UCSD-AML1 (cell line): ENCODE measurements at regions not wholly inside any gene's neighbourhood (a gene's known extent, or its start where the extent isn't known, plus 50 kb on each side); places are given as distances from the start of the nearest gene placed in this dataset.
"Not testable (repeated sequence)": the region's sequence is repeated elsewhere in the genome, so short reads cannot be mapped to it uniquely, and the experiment has no call there.

ENCODE experiments used
- DNase-seq: peaks from one replicate; lab custom pipeline; 2025; ENCODE audit not compliant: unreplicated experiment; lab: John Stamatoyannopoulos, UW

DNA sequence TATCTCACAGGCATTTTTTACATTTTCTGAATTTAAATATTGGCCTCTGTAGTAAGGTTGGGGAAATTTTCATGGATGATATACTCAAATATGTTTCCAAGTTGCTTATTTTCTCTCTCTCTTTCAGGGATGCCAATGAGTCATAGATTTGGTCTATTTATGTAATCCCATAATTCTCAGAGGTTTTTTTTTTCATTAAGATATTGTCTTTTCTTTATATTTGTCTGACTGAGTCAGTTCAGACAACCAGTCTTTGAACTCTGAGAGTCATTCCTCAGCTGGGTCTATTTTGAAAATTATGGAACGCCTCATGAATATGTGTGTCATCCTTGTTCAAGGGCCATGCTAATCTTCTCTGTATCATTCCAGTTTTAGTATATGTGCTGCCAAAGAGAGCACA, 223.2 kb downstream of the PCSK1 start:
- DNase-seq, result no peak

DNA sequence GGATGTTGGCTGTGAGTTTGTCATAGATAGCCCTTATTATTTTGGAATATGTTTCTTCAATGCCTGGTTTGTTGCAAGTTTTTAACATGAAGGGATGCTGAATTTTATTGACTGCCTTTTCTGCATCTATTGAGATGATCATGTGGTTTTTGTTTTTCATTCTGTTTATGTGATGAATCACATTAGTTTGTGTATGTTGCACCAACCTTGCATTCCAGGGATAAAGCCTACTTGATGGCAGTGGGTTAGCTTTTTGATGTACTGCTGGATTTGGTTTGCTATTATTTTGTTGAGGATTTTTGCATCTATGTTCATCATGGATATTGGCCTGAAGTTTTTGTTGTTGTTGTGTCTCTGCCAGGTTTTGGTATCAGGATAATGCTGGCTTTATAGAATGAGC, 225.6 kb downstream of the PCSK1 start:
- DNase-seq, result no peak

DNA sequence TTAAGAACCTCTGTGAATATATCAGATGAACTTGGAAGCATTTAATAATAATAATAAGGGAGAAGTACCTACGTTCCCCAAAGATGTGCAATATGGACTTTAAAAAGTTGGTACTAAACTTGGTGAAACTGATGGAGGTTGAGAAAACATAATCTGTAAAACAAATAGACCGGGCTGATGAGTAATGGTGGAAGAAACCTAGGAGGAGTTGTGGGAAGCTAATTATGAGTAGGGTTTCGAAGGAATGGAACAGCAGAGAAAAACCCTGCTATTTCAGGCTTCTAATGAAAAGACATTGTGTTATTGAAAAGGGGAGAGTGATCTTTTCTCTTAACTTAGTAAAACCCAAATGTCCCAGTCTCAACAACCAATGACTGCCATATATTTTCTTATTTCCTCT, 229.3 kb downstream of the PCSK1 start:
- DNase-seq, result no peak

DNA sequence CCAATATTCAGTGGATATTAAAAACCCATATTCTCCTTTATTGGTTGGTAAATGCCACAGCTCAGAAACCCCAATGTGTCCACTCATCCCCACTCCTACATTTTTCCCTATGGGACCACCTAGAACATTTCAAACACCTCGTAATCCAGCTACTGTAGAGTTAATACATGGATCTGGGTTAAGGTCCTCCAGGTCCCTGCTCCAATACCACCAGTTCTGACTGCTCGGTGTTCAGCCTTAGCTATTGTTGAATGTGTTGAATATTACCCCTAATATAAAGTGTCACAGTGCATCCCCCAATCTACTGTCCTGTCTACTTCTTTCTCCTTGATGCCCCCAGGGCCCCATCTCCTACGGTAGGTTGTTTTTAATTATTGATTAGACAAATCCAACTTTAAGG, 231.5 kb downstream of the PCSK1 start:
- no peak for DNase-seq

DNA sequence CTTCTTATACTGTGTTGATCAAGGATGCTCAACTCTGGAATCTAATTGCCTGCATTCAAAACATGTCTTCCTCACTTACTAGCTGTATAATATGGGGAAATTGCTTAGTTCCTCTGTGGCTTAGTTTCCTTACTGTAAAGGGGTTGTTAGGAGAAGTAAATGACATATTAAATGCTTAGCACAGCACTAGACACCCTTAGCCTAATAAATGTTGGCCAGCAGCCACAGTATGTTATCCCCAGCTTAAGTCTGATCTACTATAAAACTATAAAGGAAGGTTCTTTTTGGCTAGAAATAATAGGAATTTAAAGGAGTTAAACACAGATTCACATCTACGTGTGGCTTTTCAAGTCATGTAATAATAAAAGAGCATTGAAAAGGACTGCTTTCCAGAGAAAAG, 232.4 kb downstream of the PCSK1 start:
- no peak for DNase-seq

DNA sequence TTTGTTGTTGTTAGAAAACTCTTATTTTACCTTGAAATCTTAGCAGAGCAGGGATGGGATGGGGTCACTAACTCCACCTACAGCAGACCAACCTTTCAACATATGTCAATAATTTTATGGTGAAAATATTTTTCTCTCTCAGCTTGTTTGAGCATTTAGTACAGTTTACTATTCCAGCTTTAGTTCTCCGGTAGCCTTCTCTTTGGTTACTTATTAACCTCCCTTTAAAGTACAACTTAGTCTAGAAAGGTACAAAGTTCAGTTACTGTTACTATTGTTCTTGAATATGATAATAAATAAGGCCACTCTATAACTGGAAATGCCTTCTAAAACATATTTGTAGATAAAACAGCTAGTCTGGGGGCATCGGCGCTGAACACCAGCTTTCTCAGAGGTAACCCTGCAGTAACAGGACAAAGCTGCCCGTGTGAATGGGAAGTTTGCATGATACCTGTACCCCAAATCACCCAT, 233.3 kb downstream of the PCSK1 start:
- no peak for DNase-seq

DNA sequence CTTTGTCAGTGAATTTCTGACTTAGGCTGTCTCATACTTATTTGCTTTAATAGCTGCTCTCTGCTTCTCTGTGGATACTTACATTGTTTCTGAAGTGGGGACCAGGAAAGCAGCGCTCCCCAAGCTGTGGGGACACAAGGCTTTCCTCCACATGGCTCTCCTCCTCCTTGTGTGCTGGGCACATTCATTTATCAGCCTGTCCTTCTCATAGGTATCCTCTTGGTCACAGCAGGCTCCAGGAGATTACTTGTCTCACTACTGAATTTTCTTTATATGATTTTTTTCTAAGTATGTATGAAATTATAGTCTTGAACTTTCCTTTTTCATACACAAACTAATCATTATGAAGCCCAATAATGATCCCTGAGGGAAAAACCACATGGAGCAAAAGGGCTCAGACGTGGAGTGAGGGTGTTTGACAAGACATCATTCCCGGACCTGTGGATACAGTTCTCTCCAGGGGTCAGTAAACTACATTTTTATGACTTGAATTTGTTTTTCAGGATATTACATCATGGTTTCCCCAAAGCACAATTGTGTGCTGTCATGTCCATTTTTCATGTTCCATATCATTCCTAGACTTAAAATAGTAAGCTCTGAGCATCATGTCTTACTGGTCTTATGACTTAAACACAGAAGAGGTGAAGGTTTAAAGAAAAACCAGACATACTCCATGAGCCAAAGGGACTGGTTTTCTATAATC, 234.5 kb downstream of the PCSK1 start:
- DNase-seq, result no peak

DNA sequence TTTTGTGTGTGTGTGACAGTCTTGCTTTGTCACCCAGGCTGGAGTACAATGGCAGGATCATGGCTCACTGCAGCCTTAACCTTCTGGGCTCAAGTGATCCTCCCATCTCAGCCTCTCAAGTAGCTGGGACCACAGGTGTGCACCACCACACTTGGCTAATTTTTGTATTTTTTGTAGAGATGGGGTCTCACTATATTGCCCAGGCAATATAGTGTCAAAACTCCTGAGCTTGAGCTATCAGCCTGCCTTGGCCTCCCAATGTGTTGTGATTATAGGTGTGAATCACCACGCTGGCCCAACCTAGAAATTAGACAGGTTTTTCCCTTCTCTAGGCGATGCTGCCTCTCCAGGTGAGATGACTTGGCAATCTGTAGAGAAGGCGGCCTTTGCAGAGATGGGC, 235.3 kb downstream of the PCSK1 start:
- not testable (repeated sequence) for DNase-seq

DNA sequence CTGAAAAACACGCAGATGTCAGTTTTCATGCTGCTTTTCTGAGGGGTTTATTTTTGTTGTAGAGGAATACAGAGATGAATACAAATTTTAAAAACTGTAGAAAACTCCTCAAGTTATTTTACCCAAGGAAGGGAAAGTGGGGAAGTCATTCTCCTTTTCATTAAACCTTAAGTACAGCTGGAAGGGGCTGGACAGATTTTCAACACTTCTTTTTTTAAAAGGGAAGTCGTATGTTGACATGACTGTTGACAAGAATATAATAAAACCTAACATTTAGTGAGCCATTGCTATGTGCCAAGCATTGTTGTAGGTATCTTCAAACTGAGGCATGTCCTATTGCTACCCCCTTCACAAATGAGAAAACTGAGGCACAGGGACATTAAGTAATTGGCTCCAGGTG, 235.7 kb upstream of the ELL2 start:
- no peak for DNase-seq

DNA sequence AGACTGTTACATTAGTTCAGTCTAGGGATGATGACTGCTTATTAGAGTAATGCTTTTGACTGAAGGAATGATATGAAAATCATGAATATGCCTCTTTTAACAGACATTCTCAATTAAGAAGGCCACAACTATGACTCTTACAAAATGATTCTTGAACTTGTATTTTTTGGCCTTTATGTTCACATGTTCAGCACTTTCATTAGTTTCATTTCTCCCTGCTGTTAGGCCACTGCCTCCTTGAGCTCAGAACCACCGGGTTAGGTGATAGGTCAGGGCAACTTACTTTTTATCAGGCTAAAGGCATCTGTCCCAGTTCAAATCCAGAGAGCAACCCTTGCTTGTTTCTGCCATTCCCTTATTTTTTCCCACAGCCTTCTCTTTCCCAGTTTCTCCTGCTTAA, 235.2 kb upstream of the ELL2 start:
- DNase-seq, result no peak

DNA sequence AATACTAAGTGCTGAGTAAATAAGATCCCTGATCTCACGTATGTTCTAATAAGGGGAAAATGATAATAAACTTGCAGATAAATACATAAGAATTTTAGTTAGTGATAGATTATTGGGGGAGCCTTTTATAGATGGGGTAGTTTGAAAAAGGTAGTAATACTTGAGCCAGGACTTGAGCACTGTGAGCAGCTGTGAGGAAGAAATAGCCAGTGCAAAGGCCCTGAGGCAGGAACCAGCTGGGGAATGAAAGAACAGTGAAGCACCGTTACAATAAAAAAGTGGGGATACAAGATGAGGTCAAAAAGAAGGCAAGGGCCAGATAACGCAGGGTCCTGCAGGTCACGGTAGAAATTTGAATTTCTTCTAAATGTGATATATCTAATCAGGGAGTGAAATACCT, 234.8 kb upstream of the ELL2 start:
- no peak for DNase-seq

DNA sequence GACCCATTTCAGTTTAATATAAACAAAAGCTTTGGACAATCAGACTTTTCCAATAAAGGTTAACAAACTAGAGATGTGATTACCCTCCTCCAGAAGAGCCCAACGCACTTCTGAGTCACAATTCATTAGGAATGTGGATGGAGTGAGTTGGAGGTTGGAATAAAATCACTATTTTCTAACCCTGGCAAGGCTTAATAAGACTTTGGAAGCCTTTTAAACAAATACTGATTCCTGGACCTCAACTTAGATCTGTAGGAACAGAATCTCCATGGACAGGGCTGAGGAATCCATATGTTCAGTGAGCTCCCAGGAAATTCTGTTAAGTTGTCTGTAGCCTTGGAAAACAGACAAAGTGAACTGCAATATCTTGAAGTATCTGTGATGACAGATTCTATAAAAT, 233.5 kb upstream of the ELL2 start:
- DNase-seq, result no peak

DNA sequence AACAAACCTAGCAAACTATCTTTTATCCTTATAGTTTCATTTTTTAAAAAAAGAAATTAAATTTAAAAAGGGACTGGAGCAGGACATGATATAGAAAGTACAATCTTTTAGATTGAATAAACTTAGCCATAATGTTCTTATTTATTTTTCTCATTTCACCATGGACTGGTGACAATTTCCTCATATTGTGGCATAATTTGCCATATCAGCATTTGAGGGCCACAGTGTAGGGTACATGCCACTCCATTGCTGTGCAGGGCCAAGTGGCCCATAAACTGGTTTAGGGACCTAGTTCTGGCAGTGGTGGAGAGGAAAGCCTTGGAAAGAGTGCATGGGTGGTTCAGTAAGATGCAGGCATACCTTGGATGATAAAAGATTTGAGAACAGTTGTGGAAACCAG, 232.9 kb upstream of the ELL2 start:
- DNase-seq, result no peak

DNA sequence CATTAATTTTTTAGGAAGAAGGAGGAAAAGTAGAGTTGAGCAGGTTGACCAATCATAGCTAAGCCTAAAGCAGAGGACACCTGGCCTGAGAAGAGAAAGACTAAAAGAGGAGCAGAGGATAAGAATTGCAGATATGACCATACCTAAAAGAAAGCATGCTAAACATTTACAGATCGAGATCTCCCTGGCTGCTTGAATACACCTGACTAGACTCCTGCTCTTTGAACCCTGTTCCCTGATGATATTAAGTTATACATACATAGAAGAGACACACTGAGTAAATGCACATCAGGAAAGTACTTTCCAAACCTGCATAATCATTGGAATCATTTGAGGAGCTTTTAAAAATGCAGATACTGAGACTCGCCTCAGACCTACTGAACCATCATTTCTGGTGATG, 232.3 kb upstream of the ELL2 start:
- DNase-seq, result no peak

DNA sequence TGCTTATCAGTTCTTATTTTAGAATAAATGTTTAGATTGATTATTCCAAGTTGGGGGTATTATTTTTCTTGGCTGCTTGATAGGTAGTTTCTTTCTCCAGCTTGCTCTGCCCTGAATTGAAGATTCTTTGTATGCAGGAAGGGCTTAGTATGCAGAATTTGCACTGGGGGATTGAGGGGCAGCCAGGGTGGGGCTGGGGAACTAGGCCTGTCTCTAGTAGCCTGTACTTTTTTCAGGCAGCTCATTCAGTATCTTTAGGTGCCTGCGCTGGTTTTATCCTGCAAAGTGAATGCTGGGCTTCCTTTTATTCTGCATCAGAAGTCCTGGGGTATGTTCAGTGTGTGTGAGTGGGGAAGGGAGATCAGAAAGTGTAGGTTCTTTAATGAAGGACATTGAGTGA, 228.3 kb upstream of the ELL2 start:
- DNase-seq, result no peak

DNA sequence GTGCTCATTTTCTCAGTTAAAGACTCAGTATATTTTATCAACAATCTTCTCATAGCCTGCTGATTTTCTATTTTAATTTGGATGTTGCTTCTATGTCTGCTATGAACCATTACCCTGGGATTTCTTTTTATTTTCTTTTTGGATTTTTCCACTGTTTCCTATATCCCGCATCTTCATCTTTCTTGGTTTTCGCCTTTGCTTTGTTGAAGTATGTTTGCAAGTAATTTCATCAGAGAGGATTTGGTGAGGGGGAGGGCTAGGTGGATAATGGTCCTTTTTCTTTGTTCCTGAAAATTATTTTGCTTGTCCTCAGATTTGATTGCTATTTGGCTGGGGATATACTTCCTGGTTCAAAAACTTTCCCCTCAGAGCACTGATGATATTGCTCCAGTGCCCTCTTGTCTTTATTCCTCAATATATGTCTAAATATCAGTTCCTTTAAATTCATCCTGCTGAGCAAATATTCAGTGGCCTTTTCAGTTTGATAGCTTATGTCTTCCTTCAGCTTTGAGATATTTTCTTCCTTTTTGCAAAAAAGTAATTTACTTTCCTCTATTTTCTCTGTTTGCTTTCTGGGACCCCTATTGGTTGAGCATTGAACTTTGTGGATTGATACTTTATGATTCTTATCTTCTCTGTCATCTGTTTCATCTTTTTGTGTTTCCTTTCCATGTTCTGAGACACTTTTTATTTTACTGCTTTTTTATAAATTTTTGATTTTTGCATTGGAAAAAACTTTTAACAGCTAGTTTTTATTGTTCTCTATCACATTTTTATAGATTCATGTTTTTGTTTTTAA, 227.6 kb upstream of the ELL2 start:
- no peak for DNase-seq

DNA sequence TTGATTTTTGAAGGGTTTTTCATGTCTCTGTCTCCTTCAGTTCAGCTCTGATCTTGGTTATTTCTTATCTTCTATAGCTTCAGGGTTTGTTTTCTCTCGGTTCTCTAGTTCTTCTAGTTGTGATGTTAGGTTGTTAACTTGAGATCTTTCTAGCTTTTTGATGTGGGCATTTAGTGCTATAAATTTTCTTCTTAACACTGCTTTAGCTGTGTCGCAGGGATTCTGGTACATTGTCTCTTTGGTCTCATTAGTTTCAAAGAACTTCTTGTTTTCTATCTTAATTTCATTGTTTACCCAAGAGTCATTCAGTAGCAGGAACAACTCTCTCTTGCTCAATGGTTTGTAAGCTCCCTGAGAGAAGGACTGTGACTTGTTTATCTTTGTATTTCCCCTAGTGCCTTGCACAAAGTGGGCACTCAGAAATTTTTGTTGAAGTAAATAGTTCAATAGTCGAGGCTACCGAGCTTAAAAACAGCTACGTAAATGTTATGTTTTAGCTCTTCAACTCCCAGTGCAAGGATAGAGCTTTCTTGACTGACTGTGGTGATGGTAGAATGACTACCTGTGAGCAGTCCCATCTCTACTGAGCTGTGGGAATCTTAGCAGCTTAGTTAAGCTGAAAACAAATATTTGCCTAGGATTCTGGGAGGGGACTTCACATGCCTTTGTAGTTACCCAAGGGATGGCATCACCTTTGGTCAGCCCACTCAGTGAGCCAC, 225.8 kb upstream of the ELL2 start:
- DNase-seq, result no peak

DNA sequence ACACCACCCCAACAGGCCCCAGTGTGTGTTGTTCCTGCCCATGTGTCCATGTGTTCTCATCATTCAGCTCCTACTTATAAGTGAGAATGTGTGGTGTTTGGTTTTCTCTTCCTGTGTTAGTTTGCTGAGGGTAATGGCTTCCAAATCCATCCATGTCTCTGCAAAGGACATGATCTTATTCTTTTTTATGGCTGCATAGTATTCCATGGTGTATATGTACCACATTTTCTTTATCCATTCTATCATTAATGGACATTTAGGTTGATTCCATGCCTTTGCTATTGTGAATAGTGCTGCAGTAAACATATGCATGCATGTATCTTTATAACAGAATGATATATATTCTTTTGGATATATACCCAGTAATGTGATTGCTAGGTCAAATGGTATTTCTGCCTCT, 222.9 kb upstream of the ELL2 start:
- not testable (repeated sequence) for DNase-seq

DNA sequence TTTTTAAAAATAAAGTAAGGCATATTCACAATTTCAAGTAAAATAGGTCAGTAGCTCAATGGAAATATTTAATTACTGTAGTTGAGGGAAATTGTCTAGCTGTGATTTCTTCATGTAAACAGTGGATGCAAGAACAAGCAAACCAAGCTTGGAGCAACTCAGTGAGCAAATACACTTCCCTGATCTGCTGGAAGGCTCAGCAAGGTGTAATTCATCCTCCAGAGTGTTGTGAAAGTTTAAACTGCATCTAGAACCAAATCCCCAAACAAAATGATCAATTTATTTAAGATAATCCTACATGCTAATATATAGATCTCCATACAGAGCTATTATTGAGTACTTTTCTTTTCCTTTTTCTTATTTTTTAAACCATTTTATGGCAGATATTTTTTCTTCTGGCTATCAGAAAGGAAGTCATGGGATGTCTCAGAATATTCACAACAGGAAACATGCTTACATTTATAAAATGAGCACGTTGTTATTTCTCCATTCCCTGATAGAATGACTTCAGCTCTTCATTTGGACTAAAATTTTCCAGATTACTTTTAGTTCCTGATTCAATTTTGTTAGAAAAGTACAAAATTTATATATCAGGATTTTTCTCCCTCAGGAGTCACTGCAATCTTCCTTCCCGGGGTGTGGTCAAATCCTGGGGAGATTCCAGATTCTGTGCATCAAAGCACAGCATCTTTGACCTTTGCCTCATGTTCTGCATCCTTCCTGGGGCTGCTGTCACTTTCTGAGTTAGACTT, 219.2 kb upstream of the ELL2 start:
- DNase-seq, result no peak

DNA sequence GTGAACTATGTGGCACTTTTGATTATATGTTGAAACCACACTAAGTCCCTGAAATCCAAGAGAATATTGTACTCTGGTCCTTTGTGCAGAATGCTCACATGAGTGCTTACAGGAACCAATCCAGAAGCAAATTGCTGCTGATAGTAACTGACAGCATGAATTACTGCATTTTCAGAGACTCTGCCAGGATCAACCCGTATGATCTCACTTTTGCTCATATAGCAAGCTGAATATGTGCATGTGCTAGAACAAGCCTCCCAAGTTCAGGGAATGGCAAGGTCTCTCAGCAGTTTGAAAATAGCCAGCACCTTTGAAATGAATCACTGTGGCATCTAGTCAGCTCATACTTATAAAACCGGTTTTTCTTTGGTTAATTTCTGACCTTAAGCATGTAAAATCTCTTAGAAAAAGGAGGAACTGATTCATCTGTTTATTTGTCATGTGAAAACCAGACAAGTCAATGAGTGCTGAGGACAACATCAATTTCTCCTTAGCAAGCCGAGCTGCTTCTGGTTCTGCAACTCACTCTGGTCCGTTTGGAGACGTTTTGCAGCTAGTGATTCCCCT, 215.7 kb upstream of the ELL2 start:
- DNase-seq, result no peak

DNA sequence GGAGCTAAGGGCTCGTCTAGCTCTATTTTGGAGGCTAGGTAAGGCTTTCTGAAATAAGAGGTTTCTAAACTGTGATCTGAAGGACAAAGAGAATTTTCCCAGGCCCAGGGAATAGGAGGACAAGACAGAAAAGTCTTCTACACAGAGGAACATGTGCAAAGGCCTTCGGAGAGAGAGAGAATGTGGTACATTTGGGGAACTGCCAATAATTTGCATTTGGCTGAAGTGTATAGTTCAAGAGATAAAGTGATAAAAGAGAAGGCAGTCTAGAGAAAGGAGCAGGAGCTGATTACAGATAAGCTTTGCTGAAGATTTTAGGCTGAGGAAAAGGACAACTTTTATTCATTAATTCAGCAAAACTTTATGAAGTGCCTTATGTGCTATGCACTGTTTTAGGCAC, 214.4 kb upstream of the ELL2 start:
- no peak for DNase-seq
